Prostate gland (tissue), 2 donors: ENCODE measurements at regions not wholly inside any gene's neighbourhood (a gene's known extent, or its start where the extent isn't known, plus 50 kb on each side); places are given as distances from the start of the nearest gene placed in this dataset.

Source experiments
- DNase-seq: peaks from one replicate; pipeline ENCODE4 v3.0.0-alpha.2; 2019; ENCODE audit warnings: low spot score
- H3K27ac ChIP-seq, 2 donors: fragments of 200-600 bp; sonication (generic); 2 replicates each; pipeline ENCODE4 v1.5.1; 2017 to 2019
- H3K27me3 ChIP-seq: fragments of 200-600 bp; sonication (generic); replicated peaks from 2 replicates; pipeline ENCODE4 v1.5.1; 2019; ENCODE audit not compliant: insufficient read depth
- H3K36me3 ChIP-seq, 2 donors: fragments of 200-600 bp; sonication (generic); 1 replicate in 1 of 2; 2 replicates in 1 of 2; pipeline versions ENCODE4 v1.5.1 to v1.8.1; 2017 to 2019
- H3K4me1 ChIP-seq: fragments of 200-600 bp; sonication (generic); replicated peaks from 2 replicates; pipeline ENCODE4 v1.5.1; 2019
- H3K4me3 ChIP-seq, 2 donors: fragments of 200-600 bp; sonication (generic); 2 replicates each; pipeline ENCODE4 v1.5.1; 2017 to 2019
- H3K9me3 ChIP-seq: fragments of 200-600 bp; sonication (generic); 2 replicates; pipeline ENCODE4 v1.5.1; 2017
- CTCF ChIP-seq, 4 experiments: fragments of 200-600 bp in 2 of 4; fragments of 450-650 bp in 2 of 4; sonication (generic) in 2 of 4; IDR thresholded peaks; 1 replicate in 3 of 4; 2 replicates in 1 of 4; pipeline ENCODE4 v1.5.1; 2016 to 2019; ENCODE audit warnings: antibody characterized with exemption in 4 of 4, mild to moderate bottlenecking in 2 of 4, moderate library complexity in 2 of 4
- POLR2A ChIP-seq: fragments of 450-650 bp; IDR thresholded peaks from one replicate; pipeline ENCODE4 v1.6.1; 2016; ENCODE audit warnings: antibody characterized with exemption, mild to moderate bottlenecking
- POLR2AphosphoS5 ChIP-seq: sonication (generic); formaldehyde crosslinking; IDR thresholded peaks from one replicate; pipeline ENCODE4 v1.6.1; 2017; ENCODE audit warnings: antibody characterized with exemption
- WGBS: methylation state at CpG from one replicate; pipeline ENCODE4 v1.1.5; 2018; 5-methylcytosine and 5-hydroxymethylcytosine counted together
- intact Hi-C: fragments of 100-400 bp; cut with DNase I; formaldehyde crosslinking; loops from one replicate; pipeline ENCODE4 v1.14.2; 2022

- no peak for DNase-seq
- no peak for TF ChIP-seq POLR2AphosphoS5
- no peak for TF ChIP-seq CTCF (IDR thresholded peaks at IDR 0.05)
- no peak for TF ChIP-seq POLR2A
Observed at GRCh38 chr5:120874081-120874862, 410.2 kb downstream of the PRR16 start.

GRCh38 chr5:120882038-120882775 lies 418.1 kb downstream of the PRR16 start:
- no peaks in the 10 kb centered on the region for H3K9me3 ChIP-seq
- DNase-seq: no peak
- no peak overlapping the region for H3K27ac ChIP-seq
- H3K4me3 ChIP-seq: no peak overlapping the region
- intact Hi-C loops: no loop called here
- H3K27me3 ChIP-seq: no peaks in the 10 kb centered on the region
- TF ChIP-seq CTCF (IDR thresholded peaks at IDR 0.05): no peak
- TF ChIP-seq POLR2AphosphoS5: no peak
- TF ChIP-seq POLR2A: no peak
- no peaks in the 10 kb centered on the region for H3K4me1 ChIP-seq
- 87% methylated on average over 4 of the region's 4 CpGs for WGBS
- H3K36me3 ChIP-seq: no peaks in the 10 kb centered on the region

More at GRCh38 chr5:120874081-120874862, 410.2 kb downstream of the PRR16 start:
- Histone ChIP-seq H3K27me3 (no peaks in the 10 kb centered on the region), H3K4me1 (no peaks in the 10 kb centered on the region), H3K36me3 (no peaks in the 10 kb centered on the region), H3K4me3 (no peak overlapping the region), H3K9me3 (no peaks in the 10 kb centered on the region), H3K27ac (no peak overlapping the region)
- intact Hi-C loops: no loop called here

- H3K36me3 ChIP-seq: no peaks in the 10 kb centered on the region
- no peak for DNase-seq
- H3K9me3 ChIP-seq: no peaks in the 10 kb centered on the region
- H3K4me1 ChIP-seq: no peaks in the 10 kb centered on the region
- H3K27ac ChIP-seq: no peak overlapping the region
- no peak overlapping the region for H3K4me3 ChIP-seq
- 94% methylated on average over 7 of the region's 7 CpGs for WGBS
- no peak for TF ChIP-seq POLR2AphosphoS5
- H3K27me3 ChIP-seq: no peaks in the 10 kb centered on the region
- intact Hi-C loops: no loop called here
Observed at GRCh38 chr5:120886351-120886860, 422.3 kb downstream of the PRR16 start.

- 88% methylated on average over 2 of the region's 2 CpGs for WGBS
- Histone ChIP-seq H3K27me3 (no peaks in the 10 kb centered on the region), H3K4me1 (no peaks in the 10 kb centered on the region), H3K27ac (no peak overlapping the region), H3K4me3 (no peak overlapping the region), H3K9me3 (no peaks in the 10 kb centered on the region), H3K36me3 (no peaks in the 10 kb centered on the region)
- intact Hi-C loops: no loop called here
- no peak for TF ChIP-seq POLR2AphosphoS5
- no peak for TF ChIP-seq POLR2A
- TF ChIP-seq CTCF (IDR thresholded peaks at IDR 0.05): no peak
- DNase-seq: no peak
Observed at GRCh38 chr5:120895660-120896059, 431.6 kb downstream of the PRR16 start.

- TF ChIP-seq POLR2A (no peak), CTCF (IDR thresholded peaks at IDR 0.05) (no peak), POLR2AphosphoS5 (no peak)
- no peak overlapping the region for H3K4me3 ChIP-seq
- intact Hi-C loops: no loop called here
- 37% methylated on average over 1 of the region's 1 CpG for WGBS
- H3K36me3 ChIP-seq: no peaks in the 10 kb centered on the region
- no peak overlapping the region for H3K27ac ChIP-seq
- no peaks in the 10 kb centered on the region for H3K27me3 ChIP-seq
- no peaks in the 10 kb centered on the region for H3K9me3 ChIP-seq
- DNase-seq: no peak
- H3K4me1 ChIP-seq: no peaks in the 10 kb centered on the region
Observed at GRCh38 chr5:120901199-120901598, 437.1 kb downstream of the PRR16 start.
